ENCODE measurements at regions not wholly inside any gene's neighbourhood (a gene's known extent, or its start where the extent isn't known, plus 50 kb on each side); places are given as distances from the start of the nearest gene placed in this dataset.
A peak's percentile ranks its signal among the peaks of the same experiment; 100 is the strongest.

DNA sequence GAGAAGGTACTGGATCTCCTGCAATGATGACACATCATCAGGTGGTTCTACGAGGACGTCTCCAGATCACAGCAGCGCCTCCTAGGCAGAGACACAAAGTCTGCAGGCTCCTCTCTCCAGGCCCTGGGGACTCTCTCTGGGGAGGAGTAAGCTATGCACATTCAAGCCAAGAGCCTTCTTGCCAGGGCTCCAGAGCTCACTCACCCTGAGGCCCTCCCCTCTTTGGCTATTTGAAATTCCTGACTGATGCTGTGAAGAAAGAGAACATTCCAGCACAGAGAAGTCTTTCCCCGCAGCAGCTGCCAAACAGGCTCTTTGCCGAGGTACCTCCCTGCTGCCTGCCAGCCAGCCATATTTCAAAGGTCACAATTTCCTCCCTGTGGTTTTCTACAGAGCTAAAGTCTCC lies 204.9 kb downstream of the CSNK2A3 start:
- intact Hi-C loops (cut with micrococcal nuclease), result no loop called here
- Histone ChIP-seq H3K4me1 (peaks cover 14% of the 10 kb centered on the region), H3K27me3 (ENCODE audit: low read depth) (no peaks in the 10 kb centered on the region), H3K36me3 (no peaks in the 10 kb centered on the region), H3K4me3 (no peak overlapping the region), H3K9me3 (replicated peaks) (no peaks in the 10 kb centered on the region), H3K27ac (replicated peaks) (peak overlapping the region; percentile 70)
- DNase-seq, result peak; percentile 77
- TF ChIP-seq, protein P1, sequence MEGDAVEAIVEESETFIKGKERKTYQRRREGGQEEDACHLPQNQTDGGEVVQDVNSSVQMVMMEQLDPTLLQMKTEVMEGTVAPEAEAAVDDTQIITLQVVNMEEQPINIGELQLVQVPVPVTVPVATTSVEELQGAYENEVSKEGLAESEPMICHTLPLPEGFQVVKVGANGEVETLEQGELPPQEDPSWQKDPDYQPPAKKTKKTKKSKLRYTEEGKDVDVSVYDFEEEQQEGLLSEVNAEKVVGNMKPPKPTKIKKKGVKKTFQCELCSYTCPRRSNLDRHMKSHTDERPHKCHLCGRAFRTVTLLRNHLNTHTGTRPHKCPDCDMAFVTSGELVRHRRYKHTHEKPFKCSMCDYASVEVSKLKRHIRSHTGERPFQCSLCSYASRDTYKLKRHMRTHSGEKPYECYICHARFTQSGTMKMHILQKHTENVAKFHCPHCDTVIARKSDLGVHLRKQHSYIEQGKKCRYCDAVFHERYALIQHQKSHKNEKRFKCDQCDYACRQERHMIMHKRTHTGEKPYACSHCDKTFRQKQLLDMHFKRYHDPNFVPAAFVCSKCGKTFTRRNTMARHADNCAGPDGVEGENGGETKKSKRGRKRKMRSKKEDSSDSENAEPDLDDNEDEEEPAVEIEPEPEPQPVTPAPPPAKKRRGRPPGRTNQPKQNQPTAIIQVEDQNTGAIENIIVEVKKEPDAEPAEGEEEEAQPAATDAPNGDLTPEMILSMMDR (IDR thresholded peaks at IDR 0.05; ENCODE audit: borderline replicate concordance), result peak; percentile 43

DNA sequence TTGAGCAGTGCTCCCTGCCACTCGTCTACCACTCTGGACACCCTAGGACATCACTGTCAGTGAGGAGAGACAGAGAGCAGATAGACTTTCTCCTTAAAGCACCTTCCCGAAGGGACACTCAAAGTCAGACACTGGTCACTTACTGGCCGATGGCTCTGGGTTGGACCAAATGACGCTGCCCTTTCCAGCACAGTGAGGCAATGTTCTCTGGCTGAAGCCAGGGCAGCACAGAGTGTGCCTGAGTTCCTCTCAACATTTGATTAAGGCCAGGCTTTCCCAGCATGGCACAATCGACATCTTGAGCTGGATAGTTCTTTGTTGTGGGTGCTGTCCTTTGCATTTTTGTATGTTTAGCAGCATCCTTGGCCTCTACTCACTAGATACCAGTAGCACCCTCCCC lies 206.2 kb downstream of the CSNK2A3 start:
- DNase-seq, result no peak
- H3K27ac ChIP-seq (replicated peaks), result peak overlapping the region; percentile 37
- intact Hi-C loops (cut with micrococcal nuclease), result no loop called here

DNA sequence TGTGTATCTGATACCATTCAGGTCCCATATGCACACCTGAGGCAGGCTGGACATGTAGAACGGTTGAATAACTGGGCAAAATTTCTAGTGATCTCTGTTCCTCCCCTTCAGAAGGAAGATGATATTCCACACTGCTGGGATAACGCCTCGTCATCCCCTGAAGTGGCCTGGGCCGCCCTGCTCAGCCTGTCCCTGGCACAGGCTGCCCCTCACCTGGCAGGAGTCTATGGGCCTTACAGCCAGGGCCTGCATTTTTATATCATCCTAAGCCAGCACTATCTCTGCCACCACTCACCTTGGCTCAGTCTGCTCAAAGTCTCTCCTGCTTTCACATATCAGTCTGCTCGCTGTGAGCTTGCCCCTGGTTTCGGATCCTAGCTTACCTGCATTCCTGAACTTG lies 209.2 kb downstream of the CSNK2A3 start:
- no peak for DNase-seq
- Histone ChIP-seq H3K4me3 (no peak overlapping the region), H3K27ac (replicated peaks) (no peak overlapping the region), H3K9me3 (replicated peaks) (no peaks in the 10 kb centered on the region), H3K27me3 (ENCODE audit: low read depth) (no peaks in the 10 kb centered on the region), H3K4me1 (peaks cover 22% of the 10 kb centered on the region), H3K36me3 (no peaks in the 10 kb centered on the region)
- TF ChIP-seq, protein P1 (IDR thresholded peaks at IDR 0.05; ENCODE audit: borderline replicate concordance), result no peak
- intact Hi-C loops (cut with micrococcal nuclease), result no loop called here

More for the DNA sequence above, 206.2 kb downstream of the CSNK2A3 start:
- H3K4me3 ChIP-seq, result no peak overlapping the region
- no peaks in the 10 kb centered on the region for H3K9me3 ChIP-seq (replicated peaks)
- H3K36me3 ChIP-seq, result no peaks in the 10 kb centered on the region
- peaks cover 14% of the 10 kb centered on the region for H3K4me1 ChIP-seq
- H3K27me3 ChIP-seq (ENCODE audit: low read depth), result no peaks in the 10 kb centered on the region
- TF ChIP-seq, protein P1 (IDR thresholded peaks at IDR 0.05; ENCODE audit: borderline replicate concordance), result no peak

DNA sequence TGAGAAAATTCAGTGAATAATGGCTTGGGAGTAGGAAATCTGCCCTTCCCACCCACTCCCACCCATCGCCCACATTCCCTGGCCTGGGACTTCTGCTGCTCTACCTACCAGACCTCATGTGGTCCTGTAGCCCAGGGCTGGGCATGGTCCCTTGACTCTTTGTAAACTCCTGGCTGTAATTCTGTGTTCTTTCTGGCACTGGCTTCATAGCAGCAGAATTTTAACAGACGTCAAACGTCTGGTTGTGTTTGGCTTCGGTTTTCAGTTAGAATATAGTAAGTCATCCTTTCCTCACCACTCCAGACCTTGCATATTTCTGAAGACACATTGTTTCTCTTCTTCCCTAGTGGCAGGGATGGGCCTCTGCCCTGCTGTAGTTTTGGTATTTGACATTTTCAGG lies 210.6 kb downstream of the CSNK2A3 start:
- no peaks in the 10 kb centered on the region for H3K27me3 ChIP-seq (ENCODE audit: low read depth)
- no peak overlapping the region for H3K4me3 ChIP-seq
- no peaks in the 10 kb centered on the region for H3K36me3 ChIP-seq
- H3K4me1 ChIP-seq, result peaks cover 8% of the 10 kb centered on the region
- DNase-seq, result no peak
- TF ChIP-seq, protein P1 (IDR thresholded peaks at IDR 0.05; ENCODE audit: borderline replicate concordance), result no peak
- intact Hi-C loops (cut with micrococcal nuclease), result no loop called here
- no peaks in the 10 kb centered on the region for H3K9me3 ChIP-seq (replicated peaks)
- H3K27ac ChIP-seq (replicated peaks), result no peak overlapping the region

DNA sequence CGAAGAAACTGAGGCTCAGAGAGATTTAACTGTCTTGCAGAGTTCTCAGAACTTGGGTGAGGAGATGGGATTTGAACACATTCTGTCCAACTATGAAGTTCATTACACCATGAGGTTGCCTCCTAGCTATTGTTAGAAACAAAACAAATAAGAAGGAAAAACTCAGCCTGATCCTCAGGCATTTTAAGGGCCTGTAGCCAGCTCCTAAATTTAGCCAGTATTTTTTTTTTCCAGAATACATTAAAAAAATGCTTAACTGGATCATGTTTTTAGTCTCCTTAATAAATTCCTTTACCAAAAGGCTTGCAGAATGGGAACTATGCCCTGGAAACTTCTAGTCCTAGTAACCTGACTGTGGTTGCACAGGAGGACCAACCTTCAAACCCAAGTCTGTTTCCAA lies 212.0 kb downstream of the CSNK2A3 start:
- Histone ChIP-seq H3K9me3 (replicated peaks) (no peaks in the 10 kb centered on the region), H3K36me3 (no peaks in the 10 kb centered on the region), H3K4me1 (peaks cover 8% of the 10 kb centered on the region), H3K27me3 (ENCODE audit: low read depth) (no peaks in the 10 kb centered on the region), H3K4me3 (no peak overlapping the region), H3K27ac (replicated peaks) (peak overlapping the region; percentile 10)
- TF ChIP-seq, protein P1 (IDR thresholded peaks at IDR 0.05; ENCODE audit: borderline replicate concordance), result no peak
- DNase-seq, result no peak
- intact Hi-C loops (cut with micrococcal nuclease), result no loop called here

DNA sequence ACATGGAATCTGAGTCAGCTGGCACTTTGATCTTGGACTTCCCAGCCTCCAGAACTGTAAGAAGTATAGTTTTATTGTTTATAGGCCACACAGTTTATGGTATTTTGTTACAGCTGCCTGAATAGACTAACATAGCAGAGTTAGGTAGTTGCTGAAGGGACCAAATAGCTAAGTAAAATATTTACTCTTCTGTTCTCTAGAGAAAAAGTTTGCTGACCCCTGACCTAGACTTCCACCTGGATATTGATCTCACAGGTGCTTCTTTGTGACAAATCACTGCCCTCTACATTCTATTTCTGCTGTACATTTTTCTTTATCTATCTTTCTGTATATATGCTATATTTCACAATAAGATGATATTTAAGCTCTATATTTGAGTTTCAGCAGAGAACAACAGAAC lies 212.5 kb downstream of the CSNK2A3 start:
- H3K27me3 ChIP-seq (ENCODE audit: low read depth), result no peaks in the 10 kb centered on the region
- H3K9me3 ChIP-seq (replicated peaks), result no peaks in the 10 kb centered on the region
- intact Hi-C loops (cut with micrococcal nuclease), result no loop called here
- no peaks in the 10 kb centered on the region for H3K36me3 ChIP-seq
- no peak for DNase-seq
- no peak overlapping the region for H3K4me3 ChIP-seq
- TF ChIP-seq, protein P1 (IDR thresholded peaks at IDR 0.05; ENCODE audit: borderline replicate concordance), result no peak
- H3K4me1 ChIP-seq, result peaks cover 8% of the 10 kb centered on the region
- H3K27ac ChIP-seq (replicated peaks), result no peak overlapping the region
